A549 (cell line): ENCODE measurements at regions not wholly inside any gene's neighbourhood (a gene's known extent, or its start where the extent isn't known, plus 50 kb on each side); places are given as distances from the start of the nearest gene placed in this dataset.

Experiments
- CEBPB ChIP-seq, 2 experiments: fragments of >200 bp in 1 of 2; sonication (Bioruptor Twin) in 1 of 2; formaldehyde crosslinking in 1 of 2; IDR thresholded peaks; 2 replicates each; pipeline ENCODE4 v1.6.1; 2012 to 2016
- CHD4 ChIP-seq: fragments of 200-600 bp; sonication (generic); IDR thresholded peaks from 2 replicates; pipeline ENCODE4 v1.6.1; 2016; ENCODE audit warnings: antibody characterized with exemption, mild to moderate bottlenecking, borderline replicate concordance
- CTCF ChIP-seq: fragments of >200 bp; sonication (Bioruptor Twin); formaldehyde crosslinking; IDR thresholded peaks from 3 replicates; pipeline ENCODE4 v1.5.1; 2016
- E2F6 ChIP-seq: IDR thresholded peaks from 2 replicates; pipeline ENCODE4 v1.6.1; 2012; ENCODE audit warnings: low read depth, borderline replicate concordance
- EP300 ChIP-seq, 2 experiments: fragments of >200 bp; sonication (Bioruptor Twin); formaldehyde crosslinking; IDR thresholded peaks; 2 replicates in 1 of 2; 3 replicates in 1 of 2; pipeline ENCODE4 v1.6.1; 2016 to 2017
- HOXB5 ChIP-seq: fragments of 250-450 bp; sonication (Bioruptor Pico); IDR thresholded peaks from 2 replicates; pipeline ENCODE4 v1.5.0; 2020; ENCODE audit warnings: mild to moderate bottlenecking, moderate library complexity
- JUN ChIP-seq, 2 experiments: fragments of >200 bp; sonication (Bioruptor Twin); formaldehyde crosslinking; IDR thresholded peaks; 2 replicates in 1 of 2; 3 replicates in 1 of 2; pipeline ENCODE4 v1.6.1; 2016 to 2017
- NFE2L2 ChIP-seq: fragments of 150-350 bp; conservative IDR thresholded peaks from 2 replicates; pipeline ENCODE4 v1.6.1; 2014; ENCODE audit warnings: low read length
- NPAS2 ChIP-seq: fragments of 250-450 bp; sonication (Bioruptor Pico); IDR thresholded peaks from 2 replicates; pipeline ENCODE4 v1.8.0; 2022; ENCODE audit warnings: mild to moderate bottlenecking, moderate library complexity, borderline replicate concordance
- POLR2A ChIP-seq: IDR thresholded peaks from 2 replicates; pipeline ENCODE4 v1.6.1; 2012; ENCODE audit warnings: mild to moderate bottlenecking, low read length
- RCOR1 ChIP-seq: fragments of 150-350 bp; IDR thresholded peaks from 2 replicates; pipeline ENCODE4 v1.6.1; 2014; ENCODE audit warnings: antibody characterized with exemption, low read length, low read depth
- SREBF2 ChIP-seq: fragments of 450-650 bp; IDR thresholded peaks from 2 replicates; pipeline ENCODE4 v1.6.1; 2014; ENCODE audit warnings: mild to moderate bottlenecking, moderate library complexity
- TF ChIP-seq, protein P1 (sequence below): IDR thresholded peaks from 2 replicates; pipeline ENCODE4 v1.6.1; 2012

DNA sequence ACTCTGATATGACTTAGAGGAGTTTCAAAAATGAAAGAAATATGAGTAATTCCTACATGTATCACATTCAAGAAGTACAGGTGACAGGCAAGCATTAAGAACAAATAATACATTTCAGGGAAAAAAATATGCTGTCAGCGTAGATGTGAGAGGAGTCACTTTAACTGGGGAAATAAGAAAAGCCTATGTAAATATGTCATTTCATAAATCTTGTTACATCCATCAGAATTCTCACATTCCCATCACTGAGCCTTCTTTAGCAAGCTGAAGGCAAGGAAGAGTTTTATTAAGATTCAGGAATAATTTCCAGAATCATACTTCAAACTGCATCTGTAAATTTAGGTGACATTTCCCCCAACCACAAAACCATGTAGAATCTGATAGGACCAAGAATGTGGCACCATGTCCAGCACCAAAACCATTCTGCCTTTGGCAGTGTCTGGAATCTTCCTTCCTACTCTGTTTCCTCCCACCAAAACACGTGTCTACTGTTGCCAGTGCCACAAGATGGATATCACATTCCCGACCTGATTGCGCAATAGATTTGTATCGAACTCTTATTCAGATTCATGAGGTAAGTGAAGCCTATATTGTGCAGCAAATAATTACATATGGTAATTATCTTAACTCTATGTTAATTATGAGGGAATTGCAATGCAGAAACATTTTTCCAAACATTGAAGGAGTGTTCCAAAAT is 690.9 kb downstream of the ISL1 start:
- no peak for TF ChIP-seq NPAS2 (CRISPR knock-in tag)
- TF ChIP-seq SREBF2, result no peak
- peak; percentile 91 to 93; a peak in 3 of 4 replicates for TF ChIP-seq CEBPB (IDR thresholded peaks at IDR 0.05)
- no peak for TF ChIP-seq EP300 (IDR thresholded peaks at IDR 0.05)
- no peak for TF ChIP-seq NFE2L2
- no peak for TF ChIP-seq JUN (IDR thresholded peaks at IDR 0.05)
- TF ChIP-seq CTCF, result no peak
- no peak for TF ChIP-seq POLR2A
- TF ChIP-seq, protein P1, sequence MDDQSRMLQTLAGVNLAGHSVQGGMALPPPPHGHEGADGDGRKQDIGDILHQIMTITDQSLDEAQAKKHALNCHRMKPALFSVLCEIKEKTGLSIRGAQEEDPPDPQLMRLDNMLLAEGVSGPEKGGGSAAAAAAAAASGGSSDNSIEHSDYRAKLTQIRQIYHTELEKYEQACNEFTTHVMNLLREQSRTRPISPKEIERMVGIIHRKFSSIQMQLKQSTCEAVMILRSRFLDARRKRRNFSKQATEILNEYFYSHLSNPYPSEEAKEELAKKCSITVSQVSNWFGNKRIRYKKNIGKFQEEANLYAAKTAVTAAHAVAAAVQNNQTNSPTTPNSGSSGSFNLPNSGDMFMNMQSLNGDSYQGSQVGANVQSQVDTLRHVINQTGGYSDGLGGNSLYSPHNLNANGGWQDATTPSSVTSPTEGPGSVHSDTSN, result no peak
- no peak for TF ChIP-seq RCOR1
- TF ChIP-seq HOXB5, result no peak
- TF ChIP-seq CHD4, result no peak
- TF ChIP-seq E2F6, result no peak
